ENCODE measurements at regions not wholly inside any gene's neighbourhood (a gene's known extent, or its start where the extent isn't known, plus 50 kb on each side); places are given as distances from the start of the nearest gene placed in this dataset.

DNA sequence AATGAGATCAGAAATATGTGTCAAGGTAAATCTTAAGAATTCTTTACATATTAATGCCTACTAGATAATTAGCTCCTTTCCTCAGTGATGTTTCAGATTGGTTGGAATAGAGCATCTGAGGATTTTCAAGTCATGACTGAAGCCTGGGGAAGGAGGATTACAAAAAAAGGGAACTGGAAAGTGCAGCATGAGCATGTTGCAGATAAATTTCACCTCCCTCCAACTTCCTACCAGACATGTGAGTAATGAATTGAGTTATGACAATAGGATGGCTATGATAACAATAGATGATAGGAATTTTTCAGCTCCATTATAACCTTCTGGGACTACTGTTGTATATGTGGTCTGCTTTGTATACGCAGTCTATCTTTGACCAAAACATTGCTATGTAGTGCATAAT, 104.2 kb upstream of the RAB18 start:
- Mint-ChIP-seq H3K4me3 (no peak overlapping the region), H3K9me3 (no peaks in the 10 kb centered on the region), H3K27me3 (ENCODE audit: low read depth in 3 of 3) (no peaks in the 10 kb centered on the region), H3K27ac (no peak overlapping the region), H3K4me1 (peaks cover 6% of the 10 kb centered on the region), H3K36me3 (no peaks in the 10 kb centered on the region)
- no CpG with 5 or more reads among the region's 1 CpG for WGBS (ENCODE audit: insufficient coverage)
- H3K9me3 ChIP-seq (replicated peaks in 1 of 2; ENCODE audit: control insufficient read depth in 1 of 2, insufficient read depth in 1 of 2, low read length in 2 of 2), result no peaks in the 10 kb centered on the region
- no peak overlapping the region for H3K4me2 ChIP-seq (replicated peaks; ENCODE audit: extremely low read depth, low read length, poor library complexity, severe bottlenecking)
- no peaks in the 10 kb centered on the region for H3K27me3 ChIP-seq (ENCODE audit: control insufficient read depth in 2 of 2, insufficient read depth in 2 of 2, low read length in 2 of 2)
- TF ChIP-seq, protein P1, sequence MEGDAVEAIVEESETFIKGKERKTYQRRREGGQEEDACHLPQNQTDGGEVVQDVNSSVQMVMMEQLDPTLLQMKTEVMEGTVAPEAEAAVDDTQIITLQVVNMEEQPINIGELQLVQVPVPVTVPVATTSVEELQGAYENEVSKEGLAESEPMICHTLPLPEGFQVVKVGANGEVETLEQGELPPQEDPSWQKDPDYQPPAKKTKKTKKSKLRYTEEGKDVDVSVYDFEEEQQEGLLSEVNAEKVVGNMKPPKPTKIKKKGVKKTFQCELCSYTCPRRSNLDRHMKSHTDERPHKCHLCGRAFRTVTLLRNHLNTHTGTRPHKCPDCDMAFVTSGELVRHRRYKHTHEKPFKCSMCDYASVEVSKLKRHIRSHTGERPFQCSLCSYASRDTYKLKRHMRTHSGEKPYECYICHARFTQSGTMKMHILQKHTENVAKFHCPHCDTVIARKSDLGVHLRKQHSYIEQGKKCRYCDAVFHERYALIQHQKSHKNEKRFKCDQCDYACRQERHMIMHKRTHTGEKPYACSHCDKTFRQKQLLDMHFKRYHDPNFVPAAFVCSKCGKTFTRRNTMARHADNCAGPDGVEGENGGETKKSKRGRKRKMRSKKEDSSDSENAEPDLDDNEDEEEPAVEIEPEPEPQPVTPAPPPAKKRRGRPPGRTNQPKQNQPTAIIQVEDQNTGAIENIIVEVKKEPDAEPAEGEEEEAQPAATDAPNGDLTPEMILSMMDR (IDR thresholded peaks at IDR 0.05), result no peak
- no peaks in the 10 kb centered on the region for H3K79me2 ChIP-seq (ENCODE audit: insufficient read depth, low read length)
- no peak overlapping the region for H2AFZ ChIP-seq (ENCODE audit: insufficient read depth, low read depth, low read length, poor library complexity, severe bottlenecking)
- peak in 2 of 3 donors; percentile 3 to 16 for DNase-seq
- H3K4me3 ChIP-seq (replicated peaks in 1 of 3; ENCODE audit: low read depth in 2 of 3, low read length in 3 of 3), result no peak overlapping the region
- intact Hi-C loops (cut with micrococcal nuclease), result no loop called here
- no peaks in the 10 kb centered on the region for H4K20me1 ChIP-seq (ENCODE audit: insufficient read depth, low read length)
- no peaks in the 10 kb centered on the region for H3K4me1 ChIP-seq (ENCODE audit: control insufficient read depth in 1 of 2, insufficient read depth in 2 of 2, low read length in 2 of 2)
- H3K9ac ChIP-seq (ENCODE audit: insufficient read depth, low read length, poor library complexity, severe bottlenecking), result no peak overlapping the region
- H3K36me3 ChIP-seq (replicated peaks in 1 of 2; ENCODE audit: control insufficient read depth in 1 of 2, insufficient read depth in 2 of 2, low read length in 2 of 2), result no peaks in the 10 kb centered on the region
- H3K27ac ChIP-seq (ENCODE audit: low read depth in 1 of 2, low read length in 2 of 2), result no peak overlapping the region

- H3K4me1 ChIP-seq (ENCODE audit: control insufficient read depth in 1 of 2, insufficient read depth in 2 of 2, low read length in 2 of 2), result no peaks in the 10 kb centered on the region
- H2AFZ ChIP-seq (ENCODE audit: insufficient read depth, low read depth, low read length, poor library complexity, severe bottlenecking), result no peak overlapping the region
- H3K27me3 ChIP-seq (ENCODE audit: control insufficient read depth in 2 of 2, insufficient read depth in 2 of 2, low read length in 2 of 2), result no peaks in the 10 kb centered on the region
- Mint-ChIP-seq H3K27me3 (ENCODE audit: low read depth in 3 of 3) (peaks cover 0 to 1% (median 0%) of the 10 kb centered on the region in 3 donors), H3K36me3 (no peaks in the 10 kb centered on the region), H3K4me3 (no peak overlapping the region), H3K27ac (no peak overlapping the region), H3K4me1 (no peaks in the 10 kb centered on the region), H3K9me3 (peaks cover 2 to 18% (median 9%) of the 10 kb centered on the region in 7 donors)
- no peak overlapping the region for H3K4me3 ChIP-seq (replicated peaks in 1 of 3; ENCODE audit: low read depth in 2 of 3, low read length in 3 of 3)
- H3K27ac ChIP-seq (ENCODE audit: low read depth in 1 of 2, low read length in 2 of 2), result no peak overlapping the region
- DNase-seq, result no peak
- TF ChIP-seq, protein P1 (IDR thresholded peaks at IDR 0.05), result no peak
- intact Hi-C loops (cut with micrococcal nuclease), result no loop called here
- no peaks in the 10 kb centered on the region for H3K79me2 ChIP-seq (ENCODE audit: insufficient read depth, low read length)
- WGBS (ENCODE audit: insufficient coverage), result 100% methylated on average over 1 of the region's 4 CpGs
- H3K9ac ChIP-seq (ENCODE audit: insufficient read depth, low read length, poor library complexity, severe bottlenecking), result no peak overlapping the region
- peaks cover 7 to 14% of the 10 kb centered on the region in 2 donors for H3K9me3 ChIP-seq (replicated peaks in 1 of 2; ENCODE audit: control insufficient read depth in 1 of 2, insufficient read depth in 1 of 2, low read length in 2 of 2)
- H4K20me1 ChIP-seq (ENCODE audit: insufficient read depth, low read length), result no peaks in the 10 kb centered on the region
- H3K36me3 ChIP-seq (replicated peaks in 1 of 2; ENCODE audit: control insufficient read depth in 1 of 2, insufficient read depth in 2 of 2, low read length in 2 of 2), result no peaks in the 10 kb centered on the region
- H3K4me2 ChIP-seq (replicated peaks; ENCODE audit: extremely low read depth, low read length, poor library complexity, severe bottlenecking), result no peak overlapping the region
Measured at GRCh38 chr10:27393961-27394360, 110.1 kb upstream of the RAB18 start.

All from CD14-positive monocyte (primary cell).